ENCODE measurements at regions not wholly inside any gene's neighbourhood (a gene's known extent, or its start where the extent isn't known, plus 50 kb on each side); places are given as distances from the start of the nearest gene placed in this dataset.
A peak's percentile ranks its signal among the peaks of the same experiment; 100 is the strongest.
"Not testable (repeated sequence)": the region's sequence is repeated elsewhere in the genome, so short reads cannot be mapped to it uniquely, and the experiment has no call there.

DNA sequence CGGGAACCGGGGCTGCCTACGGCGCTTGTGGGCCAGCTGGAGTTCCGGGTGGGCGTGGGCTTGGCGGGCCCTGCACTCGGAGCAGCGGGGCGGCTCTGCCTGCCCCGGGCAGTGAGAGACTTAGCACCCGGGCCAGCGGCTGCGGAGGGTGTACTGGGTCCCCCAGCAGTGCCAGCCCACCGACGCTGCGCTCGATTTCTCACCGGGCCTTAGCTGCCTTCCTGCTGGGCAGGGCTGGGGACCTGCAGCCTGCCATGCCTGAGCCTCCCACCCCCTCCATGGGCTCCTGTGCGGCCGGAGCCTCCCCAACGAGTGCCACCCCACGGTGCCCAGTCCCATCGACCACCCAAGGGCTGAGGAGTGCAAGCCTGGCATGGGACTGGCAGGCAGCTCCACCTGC lies 72.8 kb upstream of the SSBP2 start:
- DNase-seq: not testable (repeated sequence)

DNA sequence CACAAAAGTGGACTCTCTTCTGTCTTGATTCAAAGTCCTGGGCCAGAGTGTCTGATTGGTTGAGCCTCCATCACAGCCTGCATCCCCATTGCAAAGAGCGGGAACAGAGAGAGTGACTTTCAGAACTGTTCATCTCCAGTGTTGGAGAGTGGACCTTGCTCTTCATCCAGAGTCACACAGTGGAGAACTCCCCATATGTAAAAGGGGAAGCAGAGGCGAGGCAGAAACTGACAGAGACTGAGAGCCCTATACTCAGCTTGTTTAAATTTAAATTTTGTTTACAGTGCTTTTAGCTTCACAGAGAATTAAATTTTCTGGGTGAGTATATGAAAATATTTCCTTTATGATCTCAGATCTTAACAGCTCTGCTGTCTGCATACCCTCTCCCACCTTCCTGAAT lies 70.0 kb upstream of the SSBP2 start:
- no peak for DNase-seq

DNA sequence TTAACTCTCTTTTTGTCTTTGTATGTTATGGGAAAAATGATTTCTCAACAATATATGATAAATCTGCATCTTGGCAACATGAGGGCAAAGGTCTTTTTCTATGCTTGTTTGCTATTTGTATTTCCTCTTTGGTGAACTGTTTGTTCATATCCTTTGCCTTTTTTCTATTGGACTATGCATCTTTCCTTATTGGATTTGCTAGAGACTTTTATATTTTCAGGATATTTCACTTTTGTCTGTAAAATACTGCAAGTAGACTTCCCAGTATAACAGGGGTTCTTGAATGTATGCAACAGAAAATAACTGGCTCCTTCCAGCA lies 69.4 kb upstream of the SSBP2 start:
- DNase-seq: no peak

DNA sequence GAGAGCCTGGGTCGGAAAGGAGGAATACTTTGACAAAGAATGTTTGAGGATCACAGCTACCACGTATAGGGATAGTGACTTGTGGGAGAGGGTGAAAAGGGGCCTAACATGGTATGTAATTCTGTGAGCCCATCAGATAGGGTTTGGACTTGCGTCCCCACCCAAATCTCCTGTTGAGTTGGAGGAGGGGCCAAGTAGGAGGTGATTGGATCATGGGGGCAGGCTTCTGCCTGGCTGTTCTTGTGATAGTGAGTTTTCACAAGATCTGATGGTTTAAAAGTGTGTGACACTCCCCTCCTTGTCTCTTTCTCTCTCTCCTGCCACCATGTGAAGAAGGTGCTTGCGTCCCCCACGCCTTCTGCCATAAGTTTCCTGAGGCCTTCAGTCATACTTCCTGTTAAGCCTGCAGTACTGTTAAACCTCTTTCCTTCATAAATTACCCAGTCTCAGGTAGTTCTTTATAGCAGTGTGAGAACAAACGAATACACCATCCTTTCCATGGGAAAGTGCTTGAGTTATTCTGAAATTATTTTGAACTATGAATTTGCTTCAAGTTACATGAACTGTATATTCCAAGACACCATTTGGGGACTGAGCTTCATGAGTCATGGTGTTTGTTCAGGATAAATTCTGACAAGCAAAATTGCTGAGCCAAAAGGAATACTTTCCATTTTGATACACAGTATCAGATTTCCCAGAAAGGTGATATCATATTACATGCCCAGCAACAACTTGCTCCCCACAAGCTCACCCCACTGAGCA lies 68.8 kb upstream of the SSBP2 start:
- DNase-seq: peak; percentile 8

DNA sequence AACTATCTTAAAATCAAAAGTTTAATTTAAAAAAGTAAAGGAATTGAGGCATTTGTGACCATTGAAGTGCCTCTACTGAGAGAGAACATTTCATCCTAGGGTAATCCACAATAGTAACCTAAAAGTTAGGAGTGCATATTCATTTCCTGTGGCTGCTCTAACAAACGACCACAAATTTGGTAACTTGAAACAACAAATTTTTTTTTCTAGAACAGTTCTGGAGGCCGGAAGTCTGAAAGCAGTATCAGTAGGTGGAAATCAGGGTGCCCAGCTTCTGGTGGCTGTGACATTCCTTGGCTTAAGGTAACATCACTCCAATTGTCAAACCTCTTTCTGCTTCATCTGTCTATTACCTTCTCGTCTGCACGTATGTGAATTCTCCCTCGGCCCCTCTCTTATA lies 67.1 kb upstream of the SSBP2 start:
- peak; percentile 32 for DNase-seq

DNA sequence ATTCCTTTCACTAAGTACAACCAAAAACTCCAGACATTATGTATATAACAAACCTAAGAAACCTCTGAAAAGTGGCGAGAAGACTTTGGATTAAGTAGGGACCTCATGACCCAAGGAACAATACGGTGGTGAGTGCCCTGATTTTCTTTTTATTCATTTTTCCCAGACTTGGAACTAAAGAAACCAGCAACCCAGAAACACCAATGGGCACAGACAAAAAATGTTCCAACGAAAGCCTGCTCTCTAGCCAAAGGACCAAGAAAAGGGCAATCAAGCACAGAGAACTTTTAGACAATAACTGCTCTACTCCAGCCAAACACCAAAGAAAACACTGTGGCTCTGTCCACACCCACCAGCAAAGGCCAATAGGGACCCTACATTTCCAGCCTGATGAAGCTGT lies 66.2 kb upstream of the SSBP2 start:
- no peak for DNase-seq

DNA sequence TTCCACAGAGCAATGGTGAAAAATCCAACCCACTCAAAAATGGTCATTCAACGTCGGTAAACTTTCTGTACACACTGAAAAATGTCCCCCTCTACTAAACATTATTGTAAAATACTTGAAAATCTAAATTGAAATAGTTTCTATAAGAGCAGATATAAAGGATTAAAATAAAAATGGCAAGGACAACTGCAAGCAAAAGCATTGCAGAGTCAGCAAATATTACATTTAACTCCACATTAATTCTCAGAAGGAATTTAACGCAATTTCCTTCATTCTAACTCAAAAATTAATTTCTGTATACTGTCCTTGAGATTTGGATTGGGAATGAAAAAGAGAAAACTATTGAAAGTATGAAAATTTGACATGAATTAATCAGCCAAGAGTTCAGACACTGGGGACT lies 64.4 kb upstream of the SSBP2 start:
- no peak for DNase-seq

DNA sequence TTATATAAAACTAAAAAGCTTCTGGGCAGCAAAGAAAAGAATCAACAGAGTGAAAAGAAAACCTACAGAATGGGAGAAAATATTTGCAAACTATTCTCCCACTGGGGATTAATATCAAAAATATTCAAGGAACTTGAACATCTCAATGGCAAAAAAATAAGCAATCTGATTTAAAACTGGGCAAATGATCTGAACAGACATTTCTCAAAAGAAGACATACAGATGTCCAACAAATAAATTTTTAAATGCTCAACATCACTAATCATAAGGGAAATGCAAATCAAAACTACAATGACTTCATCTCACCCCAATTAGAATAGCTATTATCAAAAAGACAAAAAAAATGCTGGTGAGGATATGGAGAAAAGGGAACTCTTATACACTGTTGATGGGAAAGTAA lies 57.2 kb upstream of the SSBP2 start:
- no peak for DNase-seq

DNA sequence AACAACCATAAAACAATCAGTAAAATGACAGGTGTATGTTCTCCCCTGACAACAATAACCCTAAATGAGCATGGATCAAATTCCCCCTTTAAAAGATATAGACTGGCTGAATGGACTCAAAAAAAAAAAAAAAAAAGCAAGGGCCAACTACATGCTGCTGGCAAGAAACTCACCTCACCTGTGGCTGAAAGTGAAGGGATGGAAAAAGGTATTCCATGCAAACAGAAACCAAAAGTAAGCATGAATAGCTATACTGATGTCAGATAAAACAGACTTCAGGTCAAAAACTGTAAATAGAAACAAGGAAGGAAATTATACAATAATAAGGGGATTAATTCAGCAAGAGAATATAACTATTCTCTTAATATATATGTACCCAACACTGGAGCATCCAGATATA lies 54.2 kb upstream of the SSBP2 start:
- DNase-seq: no peak

DNA sequence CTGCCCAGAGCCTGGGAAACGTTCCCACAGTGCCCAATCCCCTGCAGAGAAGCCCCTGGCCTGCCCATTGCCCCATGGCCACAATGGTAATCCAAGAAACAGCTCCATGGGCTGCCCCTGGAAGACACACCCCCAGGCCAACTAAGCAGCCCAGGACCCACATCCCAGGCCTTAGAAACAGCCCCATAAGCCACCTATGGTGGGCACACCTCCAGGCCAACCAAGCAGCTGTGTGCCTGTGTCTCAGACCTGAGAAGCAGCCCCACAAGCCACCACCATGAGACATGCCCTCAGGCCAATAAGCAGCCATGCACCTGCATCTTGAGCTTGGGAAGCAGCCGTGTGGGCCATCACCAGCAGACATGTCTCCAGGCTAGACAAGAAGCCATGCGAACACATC lies 52.9 kb upstream of the SSBP2 start:
- no peak for DNase-seq

DNA sequence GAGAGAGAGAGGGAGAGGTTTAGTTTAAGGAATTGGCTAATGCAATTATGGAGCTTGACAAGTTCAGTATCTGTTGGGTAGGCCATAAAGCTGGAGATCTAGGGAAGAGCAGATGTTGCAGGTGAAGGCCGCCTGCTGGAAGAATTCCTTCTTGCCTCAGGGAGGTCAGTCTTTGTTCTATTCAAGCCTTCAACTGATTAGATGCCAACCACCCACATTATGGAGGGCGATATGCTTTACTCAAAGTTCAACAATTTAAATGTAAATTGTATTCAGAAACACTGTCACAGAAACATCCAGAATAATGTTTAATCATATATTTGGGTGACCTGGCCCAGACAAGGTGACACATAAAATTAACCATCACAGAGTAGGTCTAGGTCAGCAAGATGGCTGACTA lies 51.7 kb upstream of the SSBP2 start:
- DNase-seq: no peak

DNA sequence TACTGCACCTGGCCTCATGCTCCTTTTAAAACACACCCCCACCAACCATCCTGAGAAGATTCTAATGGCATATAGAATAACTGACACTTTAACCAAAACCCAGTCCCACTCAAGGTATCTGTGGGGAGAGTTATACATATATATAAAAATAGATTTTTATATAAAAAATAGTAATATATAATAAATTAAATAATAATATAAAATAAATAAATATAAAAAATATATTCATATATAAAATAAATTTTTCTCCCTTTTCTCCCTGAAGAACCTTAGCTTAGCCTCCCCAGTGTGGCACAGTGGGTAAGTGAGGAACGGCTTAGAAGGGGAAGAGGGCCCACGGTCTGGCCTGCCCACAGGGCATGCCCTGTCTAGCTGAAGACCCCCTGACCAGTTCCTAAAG lies 51.1 kb upstream of the SSBP2 start:
- no peak for DNase-seq

DNA sequence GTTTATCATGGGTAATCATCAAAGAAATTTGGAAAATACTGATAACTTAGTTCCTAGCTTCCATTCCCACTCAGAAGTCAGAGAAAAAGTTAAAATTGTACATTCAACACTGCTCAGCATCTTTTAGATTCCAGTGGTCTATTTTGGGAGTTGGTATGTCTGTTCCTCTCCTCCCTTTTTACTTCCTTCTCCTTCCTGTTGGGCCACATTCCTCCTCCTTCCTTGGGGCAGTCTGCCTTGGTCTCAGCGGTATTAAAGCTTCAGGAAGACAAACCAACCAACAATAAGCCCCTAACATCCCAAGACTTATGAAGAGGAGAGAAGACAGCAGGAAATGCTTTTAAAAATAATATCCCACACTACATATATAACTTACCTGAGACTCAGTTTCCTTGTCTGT lies 49.9 kb upstream of the SSBP2 start:
- DNase-seq: no peak

Measured in CD4-positive, alpha-beta T cell treated with Interleukin-6 for 4 hours (primary cell).